KMS-11 (cell line): ENCODE measurements at regions not wholly inside any gene's neighbourhood (a gene's known extent, or its start where the extent isn't known, plus 50 kb on each side); places are given as distances from the start of the nearest gene placed in this dataset.

Experiments used
- H2AFZ ChIP-seq: fragments of 200-600 bp; sonication (generic); 2 replicates; pipeline ENCODE4 v1.6.1; 2016; ENCODE audit warnings: antibody characterized with exemption, mixed run types, low read depth
- H3K27ac ChIP-seq: fragments of 200-600 bp; sonication (generic); 2 replicates; pipeline ENCODE4 v1.6.1; 2016; ENCODE audit warnings: mild to moderate bottlenecking, mixed run types
- H3K27me3 ChIP-seq: fragments of 200-600 bp; sonication (generic); 2 replicates; pipeline ENCODE4 v1.6.1; 2017; ENCODE audit warnings: mild to moderate bottlenecking, low read depth, mixed run types, moderate library complexity; ENCODE audit not compliant: insufficient read depth
- H3K36me3 ChIP-seq: fragments of 200-600 bp; sonication (generic); 2 replicates; pipeline ENCODE4 v1.6.1; 2017; ENCODE audit warnings: mild to moderate bottlenecking, mixed run types; ENCODE audit not compliant: insufficient read depth
- H3K4me1 ChIP-seq: fragments of 200-600 bp; sonication (generic); 2 replicates; pipeline ENCODE4 v1.6.1; 2016; ENCODE audit warnings: mild to moderate bottlenecking, low read depth, mixed run types; ENCODE audit not compliant: poor library complexity, severe bottlenecking
- H3K4me2 ChIP-seq: fragments of 200-600 bp; sonication (generic); 2 replicates; pipeline ENCODE4 v1.7.0; 2016; ENCODE audit warnings: mild to moderate bottlenecking, mixed run types
- H3K4me3 ChIP-seq: fragments of 200-600 bp; sonication (generic); IDR thresholded peaks from 2 replicates; pipeline ENCODE4 v1.6.1; 2017; ENCODE audit warnings: low read depth, low read length, mixed read lengths; ENCODE audit not compliant: insufficient read depth
- H3K79me2 ChIP-seq: fragments of 200-600 bp; sonication (generic); 2 replicates; pipeline ENCODE4 v1.6.1; 2016; ENCODE audit warnings: low read depth, mixed run types; ENCODE audit not compliant: insufficient read depth
- H3K9ac ChIP-seq: fragments of 200-600 bp; sonication (generic); 2 replicates; pipeline ENCODE4 v1.6.1; 2016; ENCODE audit warnings: mild to moderate bottlenecking, mixed run types
- H4K20me1 ChIP-seq: fragments of 200-600 bp; sonication (generic); 2 replicates; pipeline ENCODE4 v1.6.1; 2016; ENCODE audit warnings: mild to moderate bottlenecking, mixed run types; ENCODE audit not compliant: insufficient read depth
- CTCF ChIP-seq: fragments of 200-600 bp; sonication (generic); conservative IDR thresholded peaks from 2 replicates; pipeline ENCODE4 v1.6.1; 2017; ENCODE audit warnings: low read depth, mild to moderate bottlenecking, antibody characterized with exemption, low read length, moderate library complexity, mixed read lengths

- no peak for TF ChIP-seq CTCF
- no peak overlapping the region for H3K4me3 ChIP-seq
Observed at GRCh38 chr7:10908600-10908999, 65.1 kb upstream of the PHF14 start.

GRCh38 chr7:10910447-10910846 lies 63.2 kb upstream of the PHF14 start:
- no peak overlapping the region for H3K9ac ChIP-seq
- no peaks in the 10 kb centered on the region for H3K4me1 ChIP-seq
- no peak overlapping the region for H3K4me3 ChIP-seq
- no peak for TF ChIP-seq CTCF
- H3K27ac ChIP-seq: no peak overlapping the region
- no peaks in the 10 kb centered on the region for H3K79me2 ChIP-seq
- H4K20me1 ChIP-seq: no peaks in the 10 kb centered on the region
- no peak overlapping the region for H3K4me2 ChIP-seq
- H3K36me3 ChIP-seq: no peaks in the 10 kb centered on the region
- no peak overlapping the region for H2AFZ ChIP-seq
- no peaks in the 10 kb centered on the region for H3K27me3 ChIP-seq

More at GRCh38 chr7:10908600-10908999, 65.1 kb upstream of the PHF14 start:
- no peaks in the 10 kb centered on the region for H3K79me2 ChIP-seq
- H3K4me2 ChIP-seq: no peak overlapping the region
- H3K27ac ChIP-seq: no peak overlapping the region
- H3K27me3 ChIP-seq: no peaks in the 10 kb centered on the region
- H3K9ac ChIP-seq: no peak overlapping the region
- no peak overlapping the region for H2AFZ ChIP-seq
- no peaks in the 10 kb centered on the region for H4K20me1 ChIP-seq
- no peaks in the 10 kb centered on the region for H3K4me1 ChIP-seq
- H3K36me3 ChIP-seq: no peaks in the 10 kb centered on the region

GRCh38 chr7:10912077-10912476 lies 61.6 kb upstream of the PHF14 start:
- Histone ChIP-seq H3K79me2 (no peaks in the 10 kb centered on the region), H3K4me2 (no peak overlapping the region), H4K20me1 (no peaks in the 10 kb centered on the region), H3K9ac (no peak overlapping the region), H3K4me1 (no peaks in the 10 kb centered on the region), H3K36me3 (no peaks in the 10 kb centered on the region), H3K27ac (no peak overlapping the region), H3K4me3 (no peak overlapping the region), H3K27me3 (no peaks in the 10 kb centered on the region), H2AFZ (no peak overlapping the region)
- no peak for TF ChIP-seq CTCF

- no peak for TF ChIP-seq CTCF
- Histone ChIP-seq H4K20me1 (no peaks in the 10 kb centered on the region), H3K9ac (no peak overlapping the region), H3K4me1 (no peaks in the 10 kb centered on the region), H3K79me2 (no peaks in the 10 kb centered on the region), H3K27ac (no peak overlapping the region), H3K4me2 (no peak overlapping the region), H3K36me3 (no peaks in the 10 kb centered on the region), H2AFZ (no peak overlapping the region), H3K27me3 (no peaks in the 10 kb centered on the region), H3K4me3 (no peak overlapping the region)
Observed at GRCh38 chr7:10913457-10913856, 60.2 kb upstream of the PHF14 start.

GRCh38 chr7:10918093-10918590 lies 55.5 kb upstream of the PHF14 start:
- no peak for TF ChIP-seq CTCF
- no peak overlapping the region for H3K4me3 ChIP-seq

More at GRCh38 chr7:10918093-10918590, 55.5 kb upstream of the PHF14 start:
- no peaks in the 10 kb centered on the region for H3K79me2 ChIP-seq
- no peak overlapping the region for H3K4me2 ChIP-seq
- H3K27me3 ChIP-seq: no peaks in the 10 kb centered on the region
- H4K20me1 ChIP-seq: no peaks in the 10 kb centered on the region
- H2AFZ ChIP-seq: no peak overlapping the region
- H3K36me3 ChIP-seq: no peaks in the 10 kb centered on the region
- no peaks in the 10 kb centered on the region for H3K4me1 ChIP-seq
- H3K9ac ChIP-seq: no peak overlapping the region
- no peak overlapping the region for H3K27ac ChIP-seq
